HG03064 (cell line): ENCODE measurements at regions not wholly inside any gene's neighbourhood (a gene's known extent, or its start where the extent isn't known, plus 50 kb on each side); places are given as distances from the start of the nearest gene placed in this dataset.
"Not testable (repeated sequence)": the region's sequence is repeated elsewhere in the genome, so short reads cannot be mapped to it uniquely, and the experiment has no call there.

Experiments used
- ATAC-seq: cut with Tn5 transposase; IDR thresholded peaks from one replicate; pipeline ENCODE4 v1.9.1; 2021; ENCODE audit warnings: low read depth; ENCODE audit not compliant: unreplicated experiment

GRCh38 chr1:157411064-157411463 lies 141.3 kb downstream of the FCRL5 start:
- no peak for ATAC-seq

- no peak for ATAC-seq
Observed at GRCh38 chr1:157410457-157410856, 141.9 kb downstream of the FCRL5 start.

GRCh38 chr1:157409927-157410326 lies 142.4 kb downstream of the FCRL5 start:
- ATAC-seq = no peak

- ATAC-seq = no peak
Observed at GRCh38 chr1:157407917-157408525, 144.3 kb downstream of the FCRL5 start.

GRCh38 chr1:157407367-157407766 lies 144.9 kb downstream of the FCRL5 start:
- no peak for ATAC-seq

- no peak for ATAC-seq
Observed at GRCh38 chr1:157405662-157406061, 146.7 kb downstream of the FCRL5 start.

- no peak for ATAC-seq
Observed at GRCh38 chr1:157404614-157405013, 147.7 kb downstream of the FCRL5 start.

- peak; percentile 32 for ATAC-seq
Observed at GRCh38 chr1:157404063-157404501, 148.2 kb downstream of the FCRL5 start.

GRCh38 chr1:157403608-157404007 lies 148.7 kb downstream of the FCRL5 start:
- peak; percentile 27 for ATAC-seq

GRCh38 chr1:157403203-157403602 lies 149.1 kb downstream of the FCRL5 start:
- ATAC-seq = peak; percentile 78

- no peak for ATAC-seq
Observed at GRCh38 chr1:157400766-157401165, 151.5 kb downstream of the FCRL5 start.

GRCh38 chr1:157399984-157400382 lies 152.3 kb downstream of the FCRL5 start:
- ATAC-seq = no peak

- no peak for ATAC-seq
Observed at GRCh38 chr1:157399343-157399983, 152.9 kb downstream of the FCRL5 start.

GRCh38 chr1:157390651-157391050 lies 161.7 kb downstream of the FCRL5 start:
- ATAC-seq = no peak

- ATAC-seq = no peak
Observed at GRCh38 chr1:157388057-157388456, 164.3 kb downstream of the FCRL5 start.

GRCh38 chr1:157384258-157384657 lies 168.1 kb downstream of the FCRL5 start:
- ATAC-seq = no peak

GRCh38 chr1:157382351-157382750 lies 170.0 kb downstream of the FCRL5 start:
- ATAC-seq = no peak

GRCh38 chr1:157380523-157380922 lies 171.8 kb downstream of the FCRL5 start:
- ATAC-seq = no peak

GRCh38 chr1:157377280-157377713 lies 175.0 kb downstream of the FCRL5 start:
- ATAC-seq = not testable (repeated sequence)

- ATAC-seq = no peak
Observed at GRCh38 chr1:157376681-157377080, 175.6 kb downstream of the FCRL5 start.

GRCh38 chr1:157372311-157372710 lies 180.0 kb downstream of the FCRL5 start:
- ATAC-seq = not testable (repeated sequence)

GRCh38 chr1:157371826-157372225 lies 180.5 kb downstream of the FCRL5 start:
- ATAC-seq = no peak
